ENCODE measurements at regions not wholly inside any gene's neighbourhood (a gene's known extent, or its start where the extent isn't known, plus 50 kb on each side); places are given as distances from the start of the nearest gene placed in this dataset.
"Not testable (repeated sequence)": the region's sequence is repeated elsewhere in the genome, so short reads cannot be mapped to it uniquely, and the experiment has no call there.

DNA sequence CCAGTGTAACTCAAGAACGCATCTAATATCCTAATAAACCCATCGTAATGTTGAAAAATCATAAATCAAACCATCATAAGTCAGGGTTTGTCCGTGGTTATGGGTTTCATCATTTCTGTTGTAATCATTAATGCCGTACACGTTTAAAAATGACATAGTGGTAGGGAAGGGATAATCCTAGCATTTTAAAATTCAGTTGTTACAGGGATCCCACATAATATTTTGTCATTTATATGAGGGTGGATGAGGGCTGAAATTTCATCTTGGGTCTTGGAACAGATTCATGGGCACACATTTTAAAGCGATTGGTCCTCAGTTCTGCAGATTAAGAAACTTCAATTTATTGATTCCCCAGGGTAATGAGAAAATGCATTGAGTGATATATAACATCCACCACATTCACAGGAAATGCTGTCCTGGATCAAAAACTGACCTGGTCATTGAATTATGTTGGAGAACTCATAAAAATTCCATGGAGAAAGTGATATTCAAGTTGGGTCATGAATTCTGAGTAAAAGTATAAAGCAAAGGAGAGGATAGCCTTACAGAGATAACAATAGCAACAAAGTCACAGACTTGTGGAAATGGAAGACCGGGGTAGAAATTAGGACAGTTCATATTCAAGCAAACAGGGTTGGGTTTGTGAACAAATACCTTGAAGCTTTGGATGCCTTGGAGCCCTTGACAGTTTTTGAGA, 1527.3 kb upstream of the TPTE start:
- Histone ChIP-seq H3K36me3 (ENCODE audit: control insufficient read depth, insufficient read depth, low read length) (no peaks in the 10 kb centered on the region), H3K27ac (ENCODE audit: low read depth, low read length, severe bottlenecking) (no peak overlapping the region), H3K4me3 (ENCODE audit: extremely low read depth, insufficient read depth, low read length, poor library complexity, severe bottlenecking) (no peak overlapping the region), H3K4me1 (ENCODE audit: control insufficient read depth, insufficient read depth, low read length, poor library complexity, severe bottlenecking) (no peaks in the 10 kb centered on the region), H3K9me3 (ENCODE audit: control insufficient read depth, low read length) (peaks cover 75% of the 10 kb centered on the region)
- 46 to 47% methylated on average over 6 to 7 of the region's 7 CpGs for WGBS, 2 experiments (ENCODE audit: insufficient coverage in 2 of 2)

- peaks cover 75% of the 10 kb centered on the region for H3K9me3 ChIP-seq (ENCODE audit: control insufficient read depth, low read length)
- 58% methylated on average over 2 of the region's 7 CpGs; no CpG with 5 or more reads in 1 of the 2 experiments for WGBS, 2 experiments (ENCODE audit: insufficient coverage in 2 of 2)
- H3K27ac ChIP-seq (ENCODE audit: low read depth, low read length, severe bottlenecking), result no peak overlapping the region
- no peak overlapping the region for H3K4me3 ChIP-seq (ENCODE audit: extremely low read depth, insufficient read depth, low read length, poor library complexity, severe bottlenecking)
- H3K4me1 ChIP-seq (ENCODE audit: control insufficient read depth, insufficient read depth, low read length, poor library complexity, severe bottlenecking), result no peaks in the 10 kb centered on the region
- H3K36me3 ChIP-seq (ENCODE audit: control insufficient read depth, insufficient read depth, low read length), result no peaks in the 10 kb centered on the region
Measured at GRCh38 chr21:8994640-8995511, 1526.5 kb upstream of the TPTE start.

GRCh38 chr21:8996487-8996968, 1524.9 kb upstream of the TPTE start:
- WGBS, 2 experiments (ENCODE audit: insufficient coverage in 2 of 2), result no CpG with 5 or more reads among the region's 1 CpG
- not testable (repeated sequence) for H3K36me3 ChIP-seq (ENCODE audit: control insufficient read depth, insufficient read depth, low read length); H3K27ac ChIP-seq (ENCODE audit: low read depth, low read length, severe bottlenecking); H3K4me1 ChIP-seq (ENCODE audit: control insufficient read depth, insufficient read depth, low read length, poor library complexity, severe bottlenecking); H3K4me3 ChIP-seq (ENCODE audit: extremely low read depth, insufficient read depth, low read length, poor library complexity, severe bottlenecking)
- H3K9me3 ChIP-seq (ENCODE audit: control insufficient read depth, low read length), result peaks cover 61% of the 10 kb centered on the region

- WGBS, 2 experiments (ENCODE audit: insufficient coverage in 2 of 2), result 50 to 53% methylated on average over 1 of the region's 1 CpG
- H3K4me3 ChIP-seq (ENCODE audit: extremely low read depth, insufficient read depth, low read length, poor library complexity, severe bottlenecking), result no peak overlapping the region
- H3K9me3 ChIP-seq (ENCODE audit: control insufficient read depth, low read length), result peaks cover 56% of the 10 kb centered on the region
- no peaks in the 10 kb centered on the region for H3K36me3 ChIP-seq (ENCODE audit: control insufficient read depth, insufficient read depth, low read length)
- no peak overlapping the region for H3K27ac ChIP-seq (ENCODE audit: low read depth, low read length, severe bottlenecking)
- H3K4me1 ChIP-seq (ENCODE audit: control insufficient read depth, insufficient read depth, low read length, poor library complexity, severe bottlenecking), result no peaks in the 10 kb centered on the region
Measured at GRCh38 chr21:8997011-8997440, 1524.4 kb upstream of the TPTE start.

- not testable (repeated sequence) for H3K36me3 ChIP-seq (ENCODE audit: control insufficient read depth, insufficient read depth, low read length); H3K27ac ChIP-seq (ENCODE audit: low read depth, low read length, severe bottlenecking); H3K4me3 ChIP-seq (ENCODE audit: extremely low read depth, insufficient read depth, low read length, poor library complexity, severe bottlenecking); H3K4me1 ChIP-seq (ENCODE audit: control insufficient read depth, insufficient read depth, low read length, poor library complexity, severe bottlenecking)
- H3K9me3 ChIP-seq (ENCODE audit: control insufficient read depth, low read length), result peaks cover 55% of the 10 kb centered on the region
- 53% methylated on average over 3 of the region's 4 CpGs; no CpG with 5 or more reads in 1 of the 2 experiments for WGBS, 2 experiments (ENCODE audit: insufficient coverage in 2 of 2)
Measured at GRCh38 chr21:8997443-8998390, 1523.7 kb upstream of the TPTE start.

GRCh38 chr21:8998480-8998879, 1522.9 kb upstream of the TPTE start:
- WGBS, 2 experiments (ENCODE audit: insufficient coverage in 2 of 2), result 56 to 86% methylated on average over 1 of the region's 1 CpG
- H3K27ac ChIP-seq (ENCODE audit: low read depth, low read length, severe bottlenecking); H3K4me1 ChIP-seq (ENCODE audit: control insufficient read depth, insufficient read depth, low read length, poor library complexity, severe bottlenecking); H3K36me3 ChIP-seq (ENCODE audit: control insufficient read depth, insufficient read depth, low read length); H3K4me3 ChIP-seq (ENCODE audit: extremely low read depth, insufficient read depth, low read length, poor library complexity, severe bottlenecking): not testable (repeated sequence)
- peaks cover 52% of the 10 kb centered on the region for H3K9me3 ChIP-seq (ENCODE audit: control insufficient read depth, low read length)

DNA sequence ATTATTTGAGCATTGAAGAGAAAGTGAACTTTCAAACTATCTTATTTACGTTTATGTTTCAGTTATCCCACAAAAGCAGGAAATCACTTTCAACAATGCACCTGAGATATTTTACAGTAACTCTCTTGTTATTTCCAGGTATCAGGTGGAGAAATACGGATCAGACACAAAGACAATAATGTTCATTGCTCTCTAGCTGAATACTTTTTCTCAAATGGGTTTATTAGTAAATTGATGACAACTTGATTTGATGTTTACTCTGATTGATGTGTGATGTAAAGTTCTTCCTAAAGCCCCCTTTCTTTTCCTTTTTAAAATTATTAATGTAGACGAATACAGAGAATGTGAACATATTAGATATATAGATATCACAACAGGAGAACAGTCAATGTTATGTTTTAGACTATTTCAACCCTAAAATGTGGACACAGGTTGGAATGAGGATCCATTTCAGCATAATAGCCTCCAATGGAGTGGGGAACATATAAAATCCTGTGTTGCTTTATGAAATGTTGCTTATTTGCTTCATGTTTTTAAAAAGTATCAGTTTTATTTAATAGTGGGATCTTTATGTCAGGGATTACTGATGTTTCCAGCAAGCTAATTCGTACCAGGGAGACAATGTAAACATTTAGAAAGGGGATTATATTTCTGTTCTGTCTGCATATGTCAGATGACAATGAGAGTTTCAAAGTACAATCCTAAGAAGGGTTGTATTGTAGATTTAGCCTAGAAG, 1522.3 kb upstream of the TPTE start:
- H3K9me3 ChIP-seq (ENCODE audit: control insufficient read depth, low read length), result peaks cover 48% of the 10 kb centered on the region

GRCh38 chr21:9000132-9000531, 1521.3 kb upstream of the TPTE start:
- not testable (repeated sequence) for H3K36me3 ChIP-seq (ENCODE audit: control insufficient read depth, insufficient read depth, low read length); H3K4me1 ChIP-seq (ENCODE audit: control insufficient read depth, insufficient read depth, low read length, poor library complexity, severe bottlenecking); H3K27ac ChIP-seq (ENCODE audit: low read depth, low read length, severe bottlenecking); H3K4me3 ChIP-seq (ENCODE audit: extremely low read depth, insufficient read depth, low read length, poor library complexity, severe bottlenecking)
- H3K9me3 ChIP-seq (ENCODE audit: control insufficient read depth, low read length), result peaks cover 42% of the 10 kb centered on the region
- 0 to 33% methylated on average over 1 of the region's 1 CpG for WGBS, 2 experiments (ENCODE audit: insufficient coverage in 2 of 2)

More for the DNA sequence above, 1522.3 kb upstream of the TPTE start:
- H3K4me3 ChIP-seq (ENCODE audit: extremely low read depth, insufficient read depth, low read length, poor library complexity, severe bottlenecking), result no peak overlapping the region
- no peaks in the 10 kb centered on the region for H3K4me1 ChIP-seq (ENCODE audit: control insufficient read depth, insufficient read depth, low read length, poor library complexity, severe bottlenecking)
- WGBS, 2 experiments (ENCODE audit: insufficient coverage in 2 of 2), result 19 to 29% methylated on average over 2 to 3 of the region's 4 CpGs
- H3K27ac ChIP-seq (ENCODE audit: low read depth, low read length, severe bottlenecking), result no peak overlapping the region
- no peaks in the 10 kb centered on the region for H3K36me3 ChIP-seq (ENCODE audit: control insufficient read depth, insufficient read depth, low read length)

DNA sequence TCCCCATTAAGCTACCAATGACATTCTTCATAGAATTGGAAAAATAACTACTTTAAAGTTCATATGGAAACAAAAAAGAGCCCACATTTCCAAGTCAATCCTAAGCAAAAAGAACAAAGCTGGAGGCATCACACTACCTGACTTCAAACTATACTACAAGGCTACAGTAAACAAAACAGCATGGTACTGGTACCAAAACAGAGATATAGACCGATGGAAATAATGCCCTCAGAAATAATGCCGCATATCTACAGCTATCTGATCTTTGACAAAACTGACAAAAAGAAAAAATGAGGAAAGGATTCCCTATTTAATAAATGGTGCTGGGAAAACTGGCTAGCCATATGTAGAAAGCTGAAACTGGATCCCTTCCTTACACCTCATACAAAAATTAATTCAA, 1520.7 kb upstream of the TPTE start:
- H3K4me1 ChIP-seq (ENCODE audit: control insufficient read depth, insufficient read depth, low read length, poor library complexity, severe bottlenecking); H3K36me3 ChIP-seq (ENCODE audit: control insufficient read depth, insufficient read depth, low read length); H3K27ac ChIP-seq (ENCODE audit: low read depth, low read length, severe bottlenecking); H3K4me3 ChIP-seq (ENCODE audit: extremely low read depth, insufficient read depth, low read length, poor library complexity, severe bottlenecking): not testable (repeated sequence)
- H3K9me3 ChIP-seq (ENCODE audit: control insufficient read depth, low read length), result peaks cover 45% of the 10 kb centered on the region
- WGBS, 2 experiments (ENCODE audit: insufficient coverage in 2 of 2), result 49 to 66% methylated on average over 2 of the region's 2 CpGs
